HEK293 (cell line): ENCODE measurements at regions not wholly inside any gene's neighbourhood (a gene's known extent, or its start where the extent isn't known, plus 50 kb on each side); places are given as distances from the start of the nearest gene placed in this dataset.

Experiments used
- CTCF ChIA-PET: fragments of 350-600 bp; formaldehyde crosslinking; extraction: SDS; loops from one replicate; lab custom pipeline; 2021; ENCODE audit warnings: antibody characterized with exemption; lab: Yijun Ruan, JAX
- POLR2A ChIA-PET: fragments of 300-600 bp; formaldehyde crosslinking; extraction: SDS; loops from one replicate; lab custom pipeline; 2020; ENCODE audit warnings: antibody characterized with exemption, inconsistent platforms; lab: Yijun Ruan, JAX
- H3K27ac ChIP-seq: fragments of 200-500 bp; sonication (Bioruptor generic); 2 replicates; pipeline ENCODE4 v1.5.1; 2014; ENCODE audit warnings: low read depth, low read length, control low read depth, inconsistent platforms; ENCODE audit errors: extremely low read depth
- H3K36me3 ChIP-seq, 2 experiments: fragments of 200-500 bp in 1 of 2; sonication (Bioruptor generic) in 1 of 2; 1 replicate in 1 of 2; 2 replicates in 1 of 2; pipeline ENCODE4 v1.5.1; 2014 to 2017; ENCODE audit warnings: inconsistent platforms in 2 of 2, low read length in 2 of 2; ENCODE audit not compliant: control insufficient read depth in 2 of 2, insufficient read depth in 1 of 2
- H3K4me1 ChIP-seq: fragments of 200-500 bp; sonication (Bioruptor generic); 2 replicates; pipeline ENCODE4 v1.5.1; 2014; ENCODE audit warnings: mild to moderate bottlenecking, low read length, inconsistent platforms; ENCODE audit not compliant: control insufficient read depth, insufficient read depth
- H3K4me3 ChIP-seq: 2 replicates; pipeline ENCODE4 v1.5.1; 2011; ENCODE audit warnings: low read depth, mild to moderate bottlenecking, control low read depth, low read length, moderate library complexity
- H3K9me3 ChIP-seq: fragments of 200-500 bp; sonication (Bioruptor generic); 2 replicates; pipeline ENCODE4 v1.5.1; 2014; ENCODE audit warnings: low read depth, low read length, inconsistent platforms; ENCODE audit not compliant: control insufficient read depth, insufficient read depth
- BCL11B ChIP-seq: fragments of 450-650 bp; formaldehyde crosslinking; IDR thresholded peaks from 2 replicates; pipeline ENCODE4 v1.5.1; 2016; ENCODE audit warnings: low read depth, missing biosample characterization, missing genetic modification characterization
- GLIS1 ChIP-seq: fragments of 450-650 bp; formaldehyde crosslinking; IDR thresholded peaks from 2 replicates; pipeline ENCODE4 v1.5.1; 2016; ENCODE audit warnings: missing biosample characterization, missing genetic modification characterization
- GLIS2 ChIP-seq: fragments of 450-650 bp; formaldehyde crosslinking; IDR thresholded peaks from 2 replicates; pipeline ENCODE4 v1.5.1; 2016; ENCODE audit warnings: missing biosample characterization, missing genetic modification characterization
- IKZF3 ChIP-seq: fragments of 450-650 bp; IDR thresholded peaks from 2 replicates; pipeline ENCODE4 v1.5.0; 2018; ENCODE audit warnings: missing biosample characterization, mild to moderate bottlenecking, missing genetic modification characterization, moderate library complexity
- KLF7 ChIP-seq: fragments of 450-650 bp; formaldehyde crosslinking; IDR thresholded peaks from 2 replicates; pipeline ENCODE4 v1.5.1; 2016; ENCODE audit warnings: missing biosample characterization, missing genetic modification characterization, borderline replicate concordance
- OVOL3 ChIP-seq: fragments of 450-650 bp; formaldehyde crosslinking; IDR thresholded peaks from 2 replicates; pipeline ENCODE4 v1.5.1; 2016; ENCODE audit warnings: missing biosample characterization, missing genetic modification characterization
- WT1 ChIP-seq: fragments of 450-650 bp; formaldehyde crosslinking; IDR thresholded peaks from 2 replicates; pipeline ENCODE4 v1.5.1; 2016; ENCODE audit warnings: missing biosample characterization, missing genetic modification characterization
- ZNF174 ChIP-seq: fragments of 450-650 bp; formaldehyde crosslinking; IDR thresholded peaks from 2 replicates; pipeline ENCODE4 v1.5.0; 2017; ENCODE audit warnings: missing biosample characterization, mild to moderate bottlenecking, missing genetic modification characterization
- ZNF2 ChIP-seq: fragments of 450-650 bp; formaldehyde crosslinking; IDR thresholded peaks from 2 replicates; pipeline ENCODE4 v1.5.1; 2016; ENCODE audit warnings: missing biosample characterization, missing genetic modification characterization
- ZNF239 ChIP-seq: fragments of 450-650 bp; formaldehyde crosslinking; IDR thresholded peaks from 2 replicates; pipeline ENCODE4 v1.5.1; 2016; ENCODE audit warnings: missing biosample characterization, missing genetic modification characterization
- ZNF335 ChIP-seq: fragments of 450-650 bp; formaldehyde crosslinking; conservative IDR thresholded peaks from 2 replicates; pipeline ENCODE4 v1.5.1; 2016; ENCODE audit warnings: missing biosample characterization, missing genetic modification characterization
- ZNF391 ChIP-seq: fragments of 450-650 bp; formaldehyde crosslinking; IDR thresholded peaks from 2 replicates; pipeline ENCODE4 v1.5.1; 2016; ENCODE audit warnings: low read depth, missing biosample characterization, missing genetic modification characterization, borderline replicate concordance
- ZNF549 ChIP-seq: fragments of 450-650 bp; IDR thresholded peaks from 2 replicates; pipeline ENCODE4 v1.5.1; 2018; ENCODE audit warnings: missing biosample characterization, missing genetic modification characterization, mild to moderate bottlenecking, inconsistent platforms, moderate library complexity
- ZNF571 ChIP-seq: fragments of 450-650 bp; formaldehyde crosslinking; IDR thresholded peaks from 2 replicates; pipeline ENCODE4 v1.5.0; 2017; ENCODE audit warnings: missing biosample characterization, missing genetic modification characterization
- ZNF596 ChIP-seq: fragments of 450-650 bp; IDR thresholded peaks from 2 replicates; pipeline ENCODE4 v1.5.0; 2018; ENCODE audit warnings: missing biosample characterization, mild to moderate bottlenecking, missing genetic modification characterization, moderate library complexity
- ZNF626 ChIP-seq: fragments of 450-650 bp; sonication (Bioruptor Pico); formaldehyde crosslinking; IDR thresholded peaks from 2 replicates; pipeline ENCODE4 v1.5.1; 2018; ENCODE audit warnings: missing biosample characterization, missing genetic modification characterization, inconsistent platforms
- ZNF654 ChIP-seq: fragments of 450-650 bp; formaldehyde crosslinking; IDR thresholded peaks from 2 replicates; pipeline ENCODE4 v1.5.1; 2016; ENCODE audit warnings: low read depth, missing biosample characterization, missing genetic modification characterization
- ZNF707 ChIP-seq: fragments of 450-650 bp; formaldehyde crosslinking; IDR thresholded peaks from 2 replicates; pipeline ENCODE4 v1.5.1; 2016; ENCODE audit warnings: missing biosample characterization, missing genetic modification characterization
- ZSCAN30 ChIP-seq: fragments of 450-650 bp; IDR thresholded peaks from 2 replicates; pipeline ENCODE4 v1.5.1; 2018; ENCODE audit warnings: missing biosample characterization, mild to moderate bottlenecking, missing genetic modification characterization, moderate library complexity
- TF ChIP-seq, protein P1 (sequence below): fragments of 450-650 bp; formaldehyde crosslinking; IDR thresholded peaks from 2 replicates; pipeline ENCODE4 v1.5.1; 2017; ENCODE audit warnings: missing biosample characterization, missing genetic modification characterization
- TF ChIP-seq, protein P2 (sequence below): fragments of 450-650 bp; formaldehyde crosslinking; IDR thresholded peaks from 2 replicates; pipeline ENCODE4 v1.5.1; 2016; ENCODE audit warnings: missing biosample characterization, missing genetic modification characterization
- TF ChIP-seq, protein P3 (sequence below): fragments of 450-650 bp; formaldehyde crosslinking; IDR thresholded peaks from 2 replicates; pipeline ENCODE4 v1.5.1; 2016; ENCODE audit warnings: missing biosample characterization, missing genetic modification characterization
- TF ChIP-seq, protein P4 (sequence below): fragments of 450-650 bp; formaldehyde crosslinking; IDR thresholded peaks from 2 replicates; pipeline ENCODE4 v1.5.1; 2016; ENCODE audit warnings: missing biosample characterization, missing genetic modification characterization

DNA sequence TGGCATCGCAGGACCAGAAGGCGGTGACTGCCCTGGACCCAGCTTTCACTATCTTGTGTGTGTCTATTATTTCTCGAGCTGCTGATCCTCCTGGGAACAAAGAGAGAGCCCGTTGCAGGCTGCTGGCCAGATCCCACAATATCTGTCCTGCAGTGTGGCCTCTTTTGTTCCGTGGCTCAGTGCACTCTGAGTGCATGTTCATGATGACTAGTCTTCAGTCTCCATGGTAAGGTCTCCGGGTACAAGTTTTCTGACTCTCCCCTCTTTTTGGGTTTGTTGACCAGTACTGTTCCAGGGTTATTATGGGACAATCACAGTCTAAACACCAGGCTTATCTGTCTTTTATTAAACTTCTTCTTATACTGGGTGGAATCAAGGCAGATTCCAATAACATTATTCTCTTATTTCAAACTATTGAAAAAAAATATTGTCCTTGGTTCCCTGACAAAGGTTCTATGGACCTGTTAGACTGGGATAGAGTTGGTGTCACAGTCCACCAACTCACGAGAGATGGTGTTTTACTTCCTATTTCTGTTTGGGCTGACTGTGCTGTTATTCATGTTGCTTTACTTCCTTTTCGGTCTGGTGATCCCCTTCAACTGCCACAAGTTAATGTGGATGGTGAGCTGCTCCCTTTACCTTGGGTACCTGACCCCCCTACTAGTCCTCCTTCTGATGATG lies 192.9 kb upstream of the ALG10B start:
- H3K4me1 ChIP-seq: no peaks in the 10 kb centered on the region
- TF ChIP-seq ZNF707: no peak
- no peak for TF ChIP-seq ZNF626 (tag by site-specific recombination)
- TF ChIP-seq BCL11B: no peak
- no peak for TF ChIP-seq KLF7 (tag by site-specific recombination)
- no peak for TF ChIP-seq ZNF174 (tag by site-specific recombination)
- TF ChIP-seq ZSCAN30: no peak
- no peak for TF ChIP-seq ZNF549 (tag by site-specific recombination)
- TF ChIP-seq, all 188 proteins: peak for 0
- H3K36me3 ChIP-seq: no peaks in the 10 kb centered on the region
- no peak overlapping the region for H3K4me3 ChIP-seq
- no peak overlapping the region for H3K27ac ChIP-seq
- CTCF ChIA-PET: interaction anchor here (0.6 kb wide), 1 partner anchor 14 kb away, joined by 3 read pairs; no protein-coding TSS in a partner anchor
- POLR2A ChIA-PET: no interaction called here
- H3K9me3 ChIP-seq: no peaks in the 10 kb centered on the region

DNA sequence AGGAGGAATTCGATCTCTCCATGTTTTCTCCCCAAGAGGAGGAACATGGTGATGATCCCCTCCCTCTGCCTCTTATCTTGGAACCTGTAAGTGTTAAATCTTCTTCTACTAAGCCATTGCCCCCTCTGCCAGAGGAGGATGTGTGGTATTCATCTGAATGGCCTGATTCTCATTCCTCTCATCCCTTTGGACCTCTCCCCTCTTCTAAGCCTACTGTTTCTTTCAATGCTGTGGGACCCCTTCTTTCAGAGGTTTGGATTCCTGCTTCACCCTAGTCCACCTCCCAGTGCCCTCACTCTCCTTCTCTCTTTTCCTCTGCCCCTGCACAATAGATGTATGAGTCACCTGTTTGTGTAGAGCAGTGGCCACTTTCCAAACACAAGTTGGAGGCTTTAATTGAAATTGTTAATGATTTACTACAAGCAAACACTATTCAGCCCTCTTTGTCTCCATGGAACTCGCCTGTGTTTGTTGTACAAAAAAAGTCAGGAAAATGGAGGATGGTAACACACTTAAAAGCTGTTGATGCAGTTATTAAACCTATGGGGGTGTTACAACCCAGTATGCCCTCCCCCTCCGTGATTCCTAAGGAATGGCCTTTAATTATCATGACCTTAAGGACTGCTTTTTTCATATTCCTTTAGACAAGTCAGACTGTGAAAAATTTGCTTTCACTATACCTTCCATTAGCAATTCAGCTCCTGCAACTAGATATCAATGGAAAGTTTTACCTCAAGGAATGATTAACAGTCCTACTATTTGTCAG lies 192.1 kb upstream of the ALG10B start:
- ChIA-PET CTCF (interaction anchor here (0.6 to 0.7 kb wide), 2 partner anchors 8 to 13 kb away, joined by 3 to 4 read pairs; no protein-coding TSS in a partner anchor), POLR2A (no interaction called here)
- H3K9me3 ChIP-seq: no peaks in the 10 kb centered on the region
- no peaks in the 10 kb centered on the region for H3K36me3 ChIP-seq
- no peaks in the 10 kb centered on the region for H3K4me1 ChIP-seq
- TF ChIP-seq, protein P1, sequence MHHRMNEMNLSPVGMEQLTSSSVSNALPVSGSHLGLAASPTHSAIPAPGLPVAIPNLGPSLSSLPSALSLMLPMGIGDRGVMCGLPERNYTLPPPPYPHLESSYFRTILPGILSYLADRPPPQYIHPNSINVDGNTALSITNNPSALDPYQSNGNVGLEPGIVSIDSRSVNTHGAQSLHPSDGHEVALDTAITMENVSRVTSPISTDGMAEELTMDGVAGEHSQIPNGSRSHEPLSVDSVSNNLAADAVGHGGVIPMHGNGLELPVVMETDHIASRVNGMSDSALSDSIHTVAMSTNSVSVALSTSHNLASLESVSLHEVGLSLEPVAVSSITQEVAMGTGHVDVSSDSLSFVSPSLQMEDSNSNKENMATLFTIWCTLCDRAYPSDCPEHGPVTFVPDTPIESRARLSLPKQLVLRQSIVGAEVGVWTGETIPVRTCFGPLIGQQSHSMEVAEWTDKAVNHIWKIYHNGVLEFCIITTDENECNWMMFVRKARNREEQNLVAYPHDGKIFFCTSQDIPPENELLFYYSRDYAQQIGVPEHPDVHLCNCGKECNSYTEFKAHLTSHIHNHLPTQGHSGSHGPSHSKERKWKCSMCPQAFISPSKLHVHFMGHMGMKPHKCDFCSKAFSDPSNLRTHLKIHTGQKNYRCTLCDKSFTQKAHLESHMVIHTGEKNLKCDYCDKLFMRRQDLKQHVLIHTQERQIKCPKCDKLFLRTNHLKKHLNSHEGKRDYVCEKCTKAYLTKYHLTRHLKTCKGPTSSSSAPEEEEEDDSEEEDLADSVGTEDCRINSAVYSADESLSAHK (tag by site-specific recombination): no peak
- TF ChIP-seq GLIS2 (tag by site-specific recombination) (no peak), ZNF571 (no peak), IKZF3 (tag by site-specific recombination) (no peak), WT1 (no peak), ZNF239 (tag by site-specific recombination) (no peak), OVOL3 (tag by site-specific recombination) (no peak), ZNF2 (tag by site-specific recombination) (no peak), ZNF654 (no peak), ZNF335 (tag by site-specific recombination) (no peak), ZNF391 (tag by site-specific recombination) (no peak), ZNF596 (tag by site-specific recombination) (no peak), GLIS1 (tag by site-specific recombination) (no peak)
- TF ChIP-seq, protein P2, sequence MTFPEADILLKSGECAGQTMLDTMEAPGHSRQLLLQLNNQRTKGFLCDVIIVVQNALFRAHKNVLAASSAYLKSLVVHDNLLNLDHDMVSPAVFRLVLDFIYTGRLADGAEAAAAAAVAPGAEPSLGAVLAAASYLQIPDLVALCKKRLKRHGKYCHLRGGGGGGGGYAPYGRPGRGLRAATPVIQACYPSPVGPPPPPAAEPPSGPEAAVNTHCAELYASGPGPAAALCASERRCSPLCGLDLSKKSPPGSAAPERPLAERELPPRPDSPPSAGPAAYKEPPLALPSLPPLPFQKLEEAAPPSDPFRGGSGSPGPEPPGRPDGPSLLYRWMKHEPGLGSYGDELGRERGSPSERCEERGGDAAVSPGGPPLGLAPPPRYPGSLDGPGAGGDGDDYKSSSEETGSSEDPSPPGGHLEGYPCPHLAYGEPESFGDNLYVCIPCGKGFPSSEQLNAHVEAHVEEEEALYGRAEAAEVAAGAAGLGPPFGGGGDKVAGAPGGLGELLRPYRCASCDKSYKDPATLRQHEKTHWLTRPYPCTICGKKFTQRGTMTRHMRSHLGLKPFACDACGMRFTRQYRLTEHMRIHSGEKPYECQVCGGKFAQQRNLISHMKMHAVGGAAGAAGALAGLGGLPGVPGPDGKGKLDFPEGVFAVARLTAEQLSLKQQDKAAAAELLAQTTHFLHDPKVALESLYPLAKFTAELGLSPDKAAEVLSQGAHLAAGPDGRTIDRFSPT (tag by site-specific recombination): no peak
- TF ChIP-seq, protein P3, sequence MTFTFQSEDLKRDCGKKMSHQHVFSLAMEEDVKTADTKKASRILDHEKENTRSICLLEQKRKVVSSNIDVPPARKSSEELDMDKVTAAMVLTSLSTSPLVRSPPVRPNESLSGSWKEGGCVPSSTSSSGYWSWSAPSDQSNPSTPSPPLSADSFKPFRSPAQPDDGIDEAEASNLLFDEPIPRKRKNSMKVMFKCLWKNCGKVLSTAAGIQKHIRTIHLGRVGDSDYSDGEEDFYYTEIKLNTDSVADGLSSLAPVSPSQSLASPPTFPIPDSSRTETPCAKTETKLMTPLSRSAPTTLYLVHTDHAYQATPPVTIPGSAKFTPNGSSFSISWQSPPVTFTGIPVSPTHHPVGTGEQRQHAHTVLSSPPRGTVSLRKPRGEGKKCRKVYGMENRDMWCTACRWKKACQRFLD (tag by site-specific recombination): no peak
- TF ChIP-seq, protein P4, sequence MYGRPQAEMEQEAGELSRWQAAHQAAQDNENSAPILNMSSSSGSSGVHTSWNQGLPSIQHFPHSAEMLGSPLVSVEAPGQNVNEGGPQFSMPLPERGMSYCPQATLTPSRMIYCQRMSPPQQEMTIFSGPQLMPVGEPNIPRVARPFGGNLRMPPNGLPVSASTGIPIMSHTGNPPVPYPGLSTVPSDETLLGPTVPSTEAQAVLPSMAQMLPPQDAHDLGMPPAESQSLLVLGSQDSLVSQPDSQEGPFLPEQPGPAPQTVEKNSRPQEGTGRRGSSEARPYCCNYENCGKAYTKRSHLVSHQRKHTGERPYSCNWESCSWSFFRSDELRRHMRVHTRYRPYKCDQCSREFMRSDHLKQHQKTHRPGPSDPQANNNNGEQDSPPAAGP (tag by site-specific recombination): no peak
- H3K27ac ChIP-seq: no peak overlapping the region
- no peak overlapping the region for H3K4me3 ChIP-seq
